ENCODE measurements at regions not wholly inside any gene's neighbourhood (a gene's known extent, or its start where the extent isn't known, plus 50 kb on each side); places are given as distances from the start of the nearest gene placed in this dataset.

- DNase-seq, result no peak
Measured at GRCh38 chr4:155616117-155616516, 50.5 kb upstream of the GUCY1A1 start.

GRCh38 chr4:155615081-155615887 is 51.4 kb upstream of the GUCY1A1 start:
- no peak for DNase-seq

- no peak for DNase-seq
Measured at GRCh38 chr4:155614111-155614762, 52.4 kb upstream of the GUCY1A1 start.

- no peak for DNase-seq
Measured at GRCh38 chr4:155612074-155612473, 54.6 kb upstream of the GUCY1A1 start.

- DNase-seq, result no peak
Measured at GRCh38 chr4:155611501-155611900, 55.1 kb upstream of the GUCY1A1 start.

GRCh38 chr4:155610143-155610542 is 56.5 kb upstream of the GUCY1A1 start:
- no peak for DNase-seq

GRCh38 chr4:155609455-155610059 is 57.1 kb upstream of the GUCY1A1 start:
- peak; percentile 73 for DNase-seq

- DNase-seq, result peak; percentile 43
Measured at GRCh38 chr4:155608225-155608885, 58.3 kb upstream of the GUCY1A1 start.

GRCh38 chr4:155607481-155607880 is 59.2 kb upstream of the GUCY1A1 start:
- no peak for DNase-seq

GRCh38 chr4:155604718-155605626 is 61.7 kb upstream of the GUCY1A1 start:
- peak; percentile 96 for DNase-seq

GRCh38 chr4:155603360-155603891 is 63.2 kb upstream of the GUCY1A1 start:
- DNase-seq, result no peak

GRCh38 chr4:155602351-155603140 is 64.1 kb upstream of the GUCY1A1 start:
- DNase-seq, result peak; percentile 89

GRCh38 chr4:155600244-155600643 is 66.4 kb upstream of the GUCY1A1 start:
- peak; percentile 34 for DNase-seq

GRCh38 chr4:155599596-155599995 is 67.1 kb upstream of the GUCY1A1 start:
- no peak for DNase-seq

GRCh38 chr4:155599085-155599484 is 67.6 kb upstream of the GUCY1A1 start:
- no peak for DNase-seq

GRCh38 chr4:155597933-155598451 is 68.7 kb upstream of the GUCY1A1 start:
- peak; percentile 83 for DNase-seq

- DNase-seq, result no peak
Measured at GRCh38 chr4:155597281-155597680, 69.4 kb upstream of the GUCY1A1 start.

- DNase-seq, result no peak
Measured at GRCh38 chr4:155593793-155594192, 72.9 kb upstream of the GUCY1A1 start.

GRCh38 chr4:155592938-155593297 is 73.7 kb upstream of the GUCY1A1 start:
- DNase-seq, result no peak

- peak; percentile 85 for DNase-seq
Measured at GRCh38 chr4:155592179-155592937, 74.3 kb upstream of the GUCY1A1 start.

Data from fibroblast of skin of abdomen (primary cell).